ENCODE measurements at regions not wholly inside any gene's neighbourhood (a gene's known extent, or its start where the extent isn't known, plus 50 kb on each side); places are given as distances from the start of the nearest gene placed in this dataset.

DNA sequence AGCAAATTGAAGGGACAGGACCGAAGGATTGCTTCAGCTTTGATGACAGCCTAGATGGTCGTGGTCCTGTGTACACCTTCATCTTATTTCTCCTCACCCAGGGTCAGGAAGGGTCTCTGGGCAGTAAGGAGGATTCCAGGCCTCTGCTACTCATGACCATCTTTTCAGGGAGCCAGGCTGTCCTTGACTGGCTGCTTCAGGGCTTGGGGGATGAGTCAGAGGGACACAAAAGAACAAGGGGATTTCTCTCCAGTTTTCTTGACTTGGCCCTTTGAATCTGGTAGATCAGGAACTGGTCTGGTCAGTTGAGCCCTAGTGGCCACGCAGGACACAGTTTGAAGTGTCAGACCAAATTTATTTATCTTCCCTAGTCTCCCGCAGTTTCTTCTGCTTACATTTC, 402.1 kb upstream of the CHD6 start:
- no peak for DNase-seq

DNA sequence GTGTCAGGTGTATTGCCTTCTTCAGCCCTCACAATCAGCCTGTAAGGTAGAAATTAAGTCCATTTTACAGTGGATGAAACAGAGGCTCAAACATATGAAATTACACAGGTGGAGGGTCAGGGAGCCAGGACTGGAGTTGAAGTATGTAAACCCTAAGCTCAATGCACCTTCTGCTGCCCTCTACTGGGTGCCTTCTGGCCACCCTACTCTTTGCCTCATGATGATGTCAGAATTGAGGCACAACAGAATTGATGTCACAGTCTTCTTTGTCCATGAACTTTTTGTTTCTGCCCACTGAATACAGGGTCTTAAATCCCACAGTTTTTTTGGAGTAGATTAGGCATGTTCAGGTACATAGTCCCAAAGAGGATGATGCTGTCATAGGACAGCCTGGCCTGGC, 400.8 kb upstream of the CHD6 start:
- DNase-seq: no peak

GRCh38 chr20:42010090-42010489, 391.9 kb upstream of the CHD6 start:
- no peak for DNase-seq

- no peak for DNase-seq
Measured at GRCh38 chr20:42007251-42007650, 389.1 kb upstream of the CHD6 start.

GRCh38 chr20:42005211-42005610, 387.0 kb upstream of the CHD6 start:
- DNase-seq: no peak

GRCh38 chr20:42003380-42003779, 385.2 kb upstream of the CHD6 start:
- no peak for DNase-seq

DNA sequence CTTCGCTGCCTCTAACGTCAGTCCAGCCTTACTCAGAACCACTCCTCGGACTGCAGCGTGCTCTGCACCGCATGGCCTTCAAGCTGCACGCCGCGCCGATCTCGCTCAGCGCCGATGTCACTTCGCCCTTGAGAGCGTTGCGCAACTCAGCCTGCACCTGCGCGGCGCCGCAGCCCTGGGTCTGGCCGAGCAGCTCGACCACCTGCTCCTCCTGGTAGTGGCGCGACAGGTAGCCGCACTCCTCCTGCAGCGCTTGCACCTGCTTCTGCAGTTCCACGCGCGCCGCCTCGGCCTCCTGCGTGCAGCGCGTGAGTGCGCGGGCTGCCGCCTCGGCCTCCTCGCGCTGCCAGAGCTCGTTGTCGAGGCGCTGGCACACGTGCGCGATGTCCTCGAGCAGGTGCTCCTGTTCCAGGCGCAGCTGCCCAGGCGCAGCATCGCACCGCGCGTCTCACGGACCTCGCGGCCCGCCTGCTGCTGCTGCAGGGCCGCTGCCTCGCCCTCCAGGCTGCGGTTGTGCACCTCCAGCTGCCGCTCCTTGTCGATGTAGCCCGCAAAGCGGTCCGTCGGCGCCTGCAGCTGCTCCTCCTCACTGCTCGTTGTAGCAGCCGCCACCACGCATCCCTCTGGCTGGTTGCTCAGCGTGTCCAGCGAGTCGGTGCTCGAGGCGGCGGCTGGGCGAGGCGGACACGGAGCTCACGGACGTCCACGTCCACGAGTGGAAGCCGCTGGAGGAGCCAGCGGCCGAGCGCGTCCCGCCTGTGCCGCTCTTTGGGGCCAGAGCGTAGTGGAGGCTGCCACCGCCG, 380.6 kb upstream of the CHD6 start:
- DNase-seq: no peak

- no peak for DNase-seq
Measured at GRCh38 chr20:41996951-41997350, 378.8 kb upstream of the CHD6 start.

DNA sequence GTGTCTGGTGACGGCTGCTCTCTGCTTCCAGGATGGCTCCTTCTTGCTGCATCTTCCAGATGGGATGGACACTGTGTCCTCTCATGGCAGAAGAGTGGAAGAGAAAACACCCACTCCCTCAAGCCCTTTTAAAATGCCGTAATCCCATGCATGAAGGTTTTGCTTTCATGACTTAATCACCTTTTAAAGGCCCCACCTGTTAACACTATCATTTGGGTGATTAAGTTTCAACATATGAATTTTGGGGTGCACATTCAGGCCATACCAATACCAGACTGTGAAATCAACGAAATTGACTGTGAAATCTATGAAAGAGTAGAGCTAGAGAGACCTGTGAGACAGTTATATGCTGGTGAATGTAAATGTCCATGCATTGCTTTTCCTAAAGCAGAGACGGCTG, 374.3 kb upstream of the CHD6 start:
- no peak for DNase-seq

DNA sequence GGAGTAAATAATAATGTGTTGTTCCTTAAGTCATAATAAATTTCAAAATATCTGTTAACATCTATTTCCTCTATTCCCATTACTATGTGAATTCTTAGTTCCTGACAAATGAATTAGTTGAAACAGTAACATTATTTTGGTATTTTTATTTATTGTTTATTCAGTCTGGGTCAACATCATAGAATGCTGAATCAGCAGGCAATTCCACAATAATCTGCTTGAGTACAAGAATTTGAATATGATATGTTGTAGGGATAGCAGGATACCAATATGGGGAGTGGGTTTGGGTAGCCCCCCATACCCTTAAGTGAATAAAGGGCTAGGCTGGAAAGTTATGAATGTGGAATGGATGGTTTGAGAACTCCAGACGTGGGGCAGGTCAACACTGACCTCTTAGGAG, 373.2 kb upstream of the CHD6 start:
- DNase-seq: no peak

GRCh38 chr20:41989935-41990635, 371.9 kb upstream of the CHD6 start:
- DNase-seq: peak; percentile 12

DNA sequence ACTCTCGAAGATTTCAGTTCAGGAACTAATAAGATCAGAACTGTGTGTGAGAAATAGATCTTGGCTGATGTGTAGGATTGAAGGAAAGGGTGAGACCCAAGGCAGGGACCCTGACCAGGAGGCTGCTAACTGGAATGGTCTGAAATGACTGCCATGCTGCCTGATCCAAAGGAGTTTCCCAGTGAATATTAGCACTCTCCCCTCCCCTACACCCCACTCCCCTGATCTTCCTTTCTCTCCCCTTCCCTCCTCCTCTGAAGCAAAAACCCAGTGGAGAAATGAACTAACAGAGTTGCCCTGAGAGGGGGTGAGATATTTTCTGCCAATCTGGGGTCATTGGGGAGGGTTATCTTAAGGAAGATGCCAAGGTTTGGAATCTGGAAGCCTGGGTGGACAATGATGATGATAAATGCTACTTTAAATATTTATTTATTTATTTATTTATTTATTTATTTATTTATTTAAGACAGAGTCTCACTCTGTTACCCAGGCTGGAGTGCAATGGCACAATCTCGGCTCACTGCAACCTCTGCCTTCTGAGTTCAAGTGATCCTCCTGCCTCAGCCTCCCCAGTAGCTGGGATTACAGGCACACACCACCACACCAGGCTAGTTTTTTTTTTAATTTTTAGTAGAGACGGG, 371.0 kb upstream of the CHD6 start:
- DNase-seq: no peak

GRCh38 chr20:41984031-41984430, 365.9 kb upstream of the CHD6 start:
- no peak for DNase-seq

- no peak for DNase-seq
Measured at GRCh38 chr20:41983159-41983558, 365.0 kb upstream of the CHD6 start.

GRCh38 chr20:41981746-41982145, 363.6 kb upstream of the CHD6 start:
- no peak for DNase-seq

GRCh38 chr20:41978875-41979274, 360.7 kb upstream of the CHD6 start:
- DNase-seq: no peak

GRCh38 chr20:41978246-41978790, 360.1 kb upstream of the CHD6 start:
- no peak for DNase-seq

- DNase-seq: no peak
Measured at GRCh38 chr20:41969656-41970055, 351.5 kb upstream of the CHD6 start.

DNA sequence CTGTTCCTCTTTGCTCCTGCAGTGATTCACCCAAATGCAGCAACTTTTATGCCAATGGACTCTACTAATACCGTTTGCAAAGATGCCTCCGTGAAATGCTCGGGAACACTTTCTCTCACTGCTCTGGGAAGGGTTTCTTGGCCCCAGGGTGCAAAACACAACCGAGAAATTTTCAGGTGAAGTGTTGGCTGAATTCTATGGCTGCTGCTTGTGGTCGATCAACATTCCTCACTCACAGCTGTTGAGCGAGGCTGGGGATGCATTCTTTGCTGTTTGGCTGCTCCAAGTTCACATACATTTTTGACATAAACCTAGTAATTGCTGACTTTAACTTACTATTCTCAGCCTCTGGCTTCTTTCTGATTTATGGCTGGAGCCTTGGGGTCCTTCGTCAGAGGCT, 342.0 kb upstream of the CHD6 start:
- DNase-seq: no peak

GRCh38 chr20:41958391-41958790, 340.2 kb upstream of the CHD6 start:
- DNase-seq: no peak

DNA sequence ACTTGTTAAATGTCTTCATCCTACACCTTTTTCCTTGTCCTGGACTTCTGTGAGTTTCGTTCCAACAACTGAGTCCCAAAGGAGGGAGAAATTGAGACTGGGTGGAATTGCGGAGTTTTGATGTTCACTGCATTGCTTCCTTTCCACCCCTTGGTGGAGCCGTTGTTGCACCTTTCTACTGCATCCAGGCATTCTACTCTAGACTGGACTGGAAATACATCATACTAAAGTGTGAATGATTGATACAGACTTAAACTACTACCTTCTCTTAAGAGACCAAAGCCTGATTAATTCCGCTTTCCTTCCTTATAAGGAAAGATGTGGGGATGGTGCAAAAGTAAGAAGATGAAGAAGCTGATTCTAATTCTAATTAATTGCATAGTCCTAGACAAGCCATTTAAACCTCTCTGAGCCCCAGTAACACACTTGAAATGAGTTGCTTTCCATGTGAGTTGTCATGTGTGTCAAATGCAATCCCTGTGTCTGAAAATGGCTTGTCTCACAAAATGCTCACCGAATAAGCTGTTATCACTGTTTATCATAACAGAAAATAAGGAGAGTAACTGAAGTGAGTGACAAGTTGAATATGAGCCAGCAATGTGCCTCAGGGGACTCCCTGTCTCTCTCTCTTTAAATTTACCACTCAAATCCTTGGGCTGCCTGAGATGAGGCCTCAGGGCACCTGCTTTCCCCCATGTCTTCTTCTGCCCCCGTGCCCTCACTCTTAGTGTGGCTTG, 338.3 kb upstream of the CHD6 start:
- no peak for DNase-seq

GRCh38 chr20:41952166-41952565, 334.0 kb upstream of the CHD6 start:
- no peak for DNase-seq

- no peak for DNase-seq
Measured at GRCh38 chr20:41951615-41952014, 333.4 kb upstream of the CHD6 start.

Measured in hindlimb muscle (tissue), 1 donor.